HepG2 (cell line): ENCODE measurements at regions not wholly inside any gene's neighbourhood (a gene's known extent, or its start where the extent isn't known, plus 50 kb on each side); places are given as distances from the start of the nearest gene placed in this dataset.

Experiments
- ATAC-seq: fragments of 200-7000 bp; cut with Tn5 transposase; 3 replicates; pipeline ENCODE4 v1.9.1; 2020; ENCODE audit warnings: mild to moderate bottlenecking, moderate library complexity
- BruUV-seq: library from RNA; stranded (reverse); fragments of 400-500 nt; replicated peaks from 2 replicates; lab custom pipeline; 2021; lab: Mats Ljungman, UMichigan
- CTCF ChIA-PET: fragments of 300-600 bp; formaldehyde crosslinking; extraction: SDS; loops from one replicate; lab custom pipeline; 2021; ENCODE audit warnings: low total read pairs, inconsistent platforms, low intra/inter-chr PET ratio; lab: Yijun Ruan, JAX
- POLR2A ChIA-PET: fragments of 350-600 bp; sonication (Branson Sonifier 250); formaldehyde crosslinking; loops from one replicate; lab custom pipeline; 2020; ENCODE audit warnings: antibody characterized with exemption, inconsistent platforms; lab: Yijun Ruan, JAX
- DNase-seq: peaks from one replicate; pipeline ENCODE4 v3.0.0-alpha.2; 2015; ENCODE audit warnings: low spot score
- FAIRE-seq: peaks from 3 replicates; lab custom pipeline; 2011; peaks lifted over from hg19 to GRCh38; lab: Jason Lieb, UNC
- H2AFZ ChIP-seq: one replicate; pipeline ENCODE4 v1.6.1; 2011; ENCODE audit warnings: low read length, inconsistent platforms
- H3K27ac ChIP-seq: fragments of 300-600 bp; 3 replicates; pipeline ENCODE4 v1.8.0; 2011; ENCODE audit warnings: mixed run types, mild to moderate bottlenecking, mixed read lengths, low read length, inconsistent platforms; ENCODE audit not compliant: insufficient read depth; ENCODE audit errors: extremely low read length
- H3K27me3 ChIP-seq, 2 experiments: fragments of 200-600 bp in 1 of 2; 2 replicates in 1 of 2; 3 replicates in 1 of 2; pipeline versions ENCODE4 v1.6.0 to v1.8.0; 2011; ENCODE audit warnings: low read length in 2 of 2, mild to moderate bottlenecking in 2 of 2, moderate library complexity in 2 of 2, inconsistent platforms in 1 of 2; ENCODE audit not compliant: insufficient read depth in 2 of 2, control insufficient read depth in 1 of 2
- H3K36me3 ChIP-seq, 2 experiments: fragments of 200-600 bp in 1 of 2; replicated peaks in 1 of 2; 2 replicates in 1 of 2; 3 replicates in 1 of 2; pipeline versions ENCODE4 v1.5.1 to v1.8.0; 2011; ENCODE audit warnings: low read length in 2 of 2, inconsistent platforms in 1 of 2; ENCODE audit not compliant: insufficient read depth in 2 of 2, control insufficient read depth in 1 of 2
- H3K4me1 ChIP-seq: 2 replicates; pipeline ENCODE4 v1.5.1; 2012; ENCODE audit warnings: low read length, inconsistent platforms; ENCODE audit not compliant: insufficient read depth
- H3K4me2 ChIP-seq: 2 replicates; pipeline ENCODE4 v1.6.0; 2011; ENCODE audit warnings: low read depth, low read length, inconsistent platforms
- H3K4me3 ChIP-seq, 3 experiments: fragments of 200-600 bp in 1 of 3; sonication (generic), shearing (Covaris generic) in 1 of 3; replicated peaks in 1 of 3; 2 replicates each; pipeline ENCODE4 v1.5.1; 2011 to 2016; ENCODE audit warnings: low read length in 3 of 3, inconsistent platforms in 2 of 3, low read depth in 2 of 3, mild to moderate bottlenecking in 2 of 3, control low read depth in 1 of 3, mixed read lengths in 1 of 3; ENCODE audit not compliant: insufficient read depth in 1 of 3
- H3K79me2 ChIP-seq: one replicate; pipeline ENCODE4 v1.6.1; 2011; ENCODE audit warnings: low read length, inconsistent platforms; ENCODE audit not compliant: insufficient read depth
- H3K9ac ChIP-seq: 2 replicates; pipeline ENCODE4 v1.6.0; 2011; ENCODE audit warnings: mild to moderate bottlenecking, low read depth, low read length, inconsistent platforms; ENCODE audit not compliant: insufficient read depth
- H3K9me3 ChIP-seq: 2 replicates; pipeline ENCODE4 v1.5.1; 2012; ENCODE audit warnings: mild to moderate bottlenecking, low read length
- H4K20me1 ChIP-seq: 2 replicates; pipeline ENCODE4 v1.6.0; 2011; ENCODE audit warnings: inconsistent platforms, mild to moderate bottlenecking, low read length, moderate library complexity; ENCODE audit not compliant: insufficient read depth
- BRD4 ChIP-seq: sonication (generic); formaldehyde crosslinking; IDR thresholded peaks from 2 replicates; pipeline ENCODE4 v1.4.0; 2020; ENCODE audit warnings: missing genetic modification reagents
- CEBPB ChIP-seq: IDR thresholded peaks from 2 replicates; pipeline ENCODE4 v1.6.1; 2011; ENCODE audit warnings: low read depth, low read length, improper control_type of control experiment, borderline replicate concordance
- JARID2 ChIP-seq: sonication (generic); formaldehyde crosslinking; IDR thresholded peaks from 2 replicates; pipeline ENCODE4 v1.8.1; 2023; ENCODE audit warnings: missing genetic modification reagents, inconsistent platforms; ENCODE audit not compliant: insufficient replicate concordance
- KLF11 ChIP-seq: IDR thresholded peaks from 2 replicates; pipeline ENCODE4 v1.6.1; 2016; ENCODE audit warnings: missing compliant biosample characterization
- MTA1 ChIP-seq: sonication (generic); formaldehyde crosslinking; IDR thresholded peaks from 2 replicates; pipeline ENCODE4 v1.4.0; 2020; ENCODE audit warnings: missing genetic modification reagents, mild to moderate bottlenecking, borderline replicate concordance
- NFYB ChIP-seq: sonication (generic); formaldehyde crosslinking; IDR thresholded peaks from 2 replicates; pipeline ENCODE4 v1.4.0; 2020; ENCODE audit warnings: missing genetic modification reagents
- PBX2 ChIP-seq: IDR thresholded peaks from 2 replicates; pipeline ENCODE4 v1.6.1; 2016; ENCODE audit warnings: control low read depth
- RBM22 ChIP-seq: fragments of 200-400 bp; formaldehyde crosslinking; optimal IDR thresholded peaks from 2 replicates; pipeline ENCODE3; 2017; ENCODE audit warnings: mild to moderate bottlenecking, low read length, moderate library complexity
- RFXANK ChIP-seq: IDR thresholded peaks from 2 replicates; pipeline ENCODE4 v1.6.1; 2016
- THYN1 ChIP-seq: sonication (generic); formaldehyde crosslinking; IDR thresholded peaks from 2 replicates; pipeline ENCODE4 v1.8.1; 2023; ENCODE audit warnings: low read depth, mild to moderate bottlenecking, moderate library complexity, missing genetic modification reagents, borderline replicate concordance
- ZFP62 ChIP-seq: sonication (generic); formaldehyde crosslinking; IDR thresholded peaks from 2 replicates; pipeline ENCODE4 v1.4.0; 2020; ENCODE audit warnings: missing genetic modification reagents
- ZFYVE20 ChIP-seq: sonication (generic); formaldehyde crosslinking; IDR thresholded peaks from 2 replicates; pipeline ENCODE4 v1.8.0; 2023; ENCODE audit warnings: low read depth, mild to moderate bottlenecking, moderate library complexity, missing genetic modification reagents, borderline replicate concordance
- ZMYM2 ChIP-seq: sonication (generic); formaldehyde crosslinking; IDR thresholded peaks from 2 replicates; pipeline ENCODE4 v1.8.0; 2022; ENCODE audit warnings: mild to moderate bottlenecking, missing genetic modification reagents
- ZNF143 ChIP-seq: sonication (generic); formaldehyde crosslinking; IDR thresholded peaks from 2 replicates; pipeline ENCODE4 v1.4.0; 2020; ENCODE audit warnings: missing genetic modification reagents
- ZNF773 ChIP-seq: sonication (generic); formaldehyde crosslinking; IDR thresholded peaks from 2 replicates; pipeline ENCODE4 v1.4.0; 2020; ENCODE audit warnings: missing genetic modification reagents, borderline replicate concordance
- WGBS: methylation state at CpG from one replicate; pipeline ENCODE4 v1.1.6; 2017; ENCODE audit warnings: low lambda C conversion rate; 5-methylcytosine and 5-hydroxymethylcytosine counted together
- in situ Hi-C: cut with HindIII; loops from 2 replicates; pipeline ENCODE4 v1.10.0; 2017; ENCODE audit warnings: low pct_unique_long_range_greater_than_20kb; ENCODE audit not compliant: extremely low pct_ligation_motif_present
- intact Hi-C: fragments of 100-400 bp; cut with micrococcal nuclease; formaldehyde crosslinking; loops from one replicate; pipeline ENCODE4 v1.10.0; 2022; ENCODE audit not compliant: unreplicated experiment
- TF ChIP-seq, protein P1 (sequence below): sonication (generic); formaldehyde crosslinking; IDR thresholded peaks from 2 replicates; pipeline ENCODE4 v1.4.0; 2020; ENCODE audit warnings: missing genetic modification reagents

GRCh38 chr12:124726596-124727263 lies 136.9 kb downstream of the SCARB1 start:
- H3K9ac ChIP-seq: no peak overlapping the region
- no peaks in the 10 kb centered on the region for H3K36me3 ChIP-seq
- in situ Hi-C loops: no loop called here
- H4K20me1 ChIP-seq: no peaks in the 10 kb centered on the region
- 48% methylated on average over 8 of the region's 8 CpGs for WGBS
- no peaks in the 10 kb centered on the region for H3K79me2 ChIP-seq
- H3K27me3 ChIP-seq: peaks cover 0 to 11% of the 10 kb centered on the region in 2 experiments; a peak in 3 of 5 replicates
- CTCF ChIA-PET: no interaction called here
- FAIRE-seq (no peak), ATAC-seq (no peak), DNase-seq (no peak)
- H3K4me1 ChIP-seq: peaks cover 36% of the 10 kb centered on the region
- BruUV-seq: no TSS peak
- POLR2A ChIA-PET: no interaction called here
- intact Hi-C loops: no loop called here
- TF ChIP-seq JARID2 (CRISPR knock-in tag) (no peak), RBM22 (no peak), ZMYM2 (CRISPR knock-in tag) (no peak), ZNF143 (CRISPR knock-in tag) (0 out of 2 replicates have a peak, but pooled peaks have one; percentile 22), NFYB (CRISPR knock-in tag) (no peak), MTA1 (CRISPR knock-in tag) (no peak), ZFYVE20 (CRISPR knock-in tag) (no peak), THYN1 (CRISPR knock-in tag) (no peak), CEBPB (0 out of 2 replicates have a peak, but pooled peaks have one; percentile 1), RFXANK (CRISPR knock-in tag) (no peak), ZFP62 (CRISPR knock-in tag) (no peak), KLF11 (CRISPR knock-in tag) (no peak), PBX2 (no peak), ZNF773 (CRISPR knock-in tag) (no peak), BRD4 (CRISPR knock-in tag) (no peak)
- TF ChIP-seq, protein P1, sequence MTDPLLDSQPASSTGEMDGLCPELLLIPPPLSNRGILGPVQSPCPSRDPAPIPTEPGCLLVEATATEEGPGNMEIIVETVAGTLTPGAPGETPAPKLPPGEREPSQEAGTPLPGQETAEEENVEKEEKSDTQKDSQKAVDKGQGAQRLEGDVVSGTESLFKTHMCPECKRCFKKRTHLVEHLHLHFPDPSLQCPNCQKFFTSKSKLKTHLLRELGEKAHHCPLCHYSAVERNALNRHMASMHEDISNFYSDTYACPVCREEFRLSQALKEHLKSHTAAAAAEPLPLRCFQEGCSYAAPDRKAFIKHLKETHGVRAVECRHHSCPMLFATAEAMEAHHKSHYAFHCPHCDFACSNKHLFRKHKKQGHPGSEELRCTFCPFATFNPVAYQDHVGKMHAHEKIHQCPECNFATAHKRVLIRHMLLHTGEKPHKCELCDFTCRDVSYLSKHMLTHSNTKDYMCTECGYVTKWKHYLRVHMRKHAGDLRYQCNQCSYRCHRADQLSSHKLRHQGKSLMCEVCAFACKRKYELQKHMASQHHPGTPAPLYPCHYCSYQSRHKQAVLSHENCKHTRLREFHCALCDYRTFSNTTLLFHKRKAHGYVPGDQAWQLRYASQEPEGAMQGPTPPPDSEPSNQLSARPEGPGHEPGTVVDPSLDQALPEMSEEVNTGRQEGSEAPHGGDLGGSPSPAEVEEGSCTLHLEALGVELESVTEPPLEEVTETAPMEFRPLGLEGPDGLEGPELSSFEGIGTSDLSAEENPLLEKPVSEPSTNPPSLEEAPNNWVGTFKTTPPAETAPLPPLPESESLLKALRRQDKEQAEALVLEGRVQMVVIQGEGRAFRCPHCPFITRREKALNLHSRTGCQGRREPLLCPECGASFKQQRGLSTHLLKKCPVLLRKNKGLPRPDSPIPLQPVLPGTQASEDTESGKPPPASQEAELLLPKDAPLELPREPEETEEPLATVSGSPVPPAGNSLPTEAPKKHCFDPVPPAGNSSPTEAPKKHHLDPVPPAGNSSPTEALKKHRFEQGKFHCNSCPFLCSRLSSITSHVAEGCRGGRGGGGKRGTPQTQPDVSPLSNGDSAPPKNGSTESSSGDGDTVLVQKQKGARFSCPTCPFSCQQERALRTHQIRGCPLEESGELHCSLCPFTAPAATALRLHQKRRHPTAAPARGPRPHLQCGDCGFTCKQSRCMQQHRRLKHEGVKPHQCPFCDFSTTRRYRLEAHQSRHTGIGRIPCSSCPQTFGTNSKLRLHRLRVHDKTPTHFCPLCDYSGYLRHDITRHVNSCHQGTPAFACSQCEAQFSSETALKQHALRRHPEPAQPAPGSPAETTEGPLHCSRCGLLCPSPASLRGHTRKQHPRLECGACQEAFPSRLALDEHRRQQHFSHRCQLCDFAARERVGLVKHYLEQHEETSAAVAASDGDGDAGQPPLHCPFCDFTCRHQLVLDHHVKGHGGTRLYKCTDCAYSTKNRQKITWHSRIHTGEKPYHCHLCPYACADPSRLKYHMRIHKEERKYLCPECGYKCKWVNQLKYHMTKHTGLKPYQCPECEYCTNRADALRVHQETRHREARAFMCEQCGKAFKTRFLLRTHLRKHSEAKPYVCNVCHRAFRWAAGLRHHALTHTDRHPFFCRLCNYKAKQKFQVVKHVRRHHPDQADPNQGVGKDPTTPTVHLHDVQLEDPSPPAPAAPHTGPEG (CRISPR knock-in tag): no peak
- peak overlapping the region in 1 of 3 experiments; percentile 34; a peak in 2 of 6 replicates for H3K4me3 ChIP-seq
- H3K27ac ChIP-seq: no peak overlapping the region
- H3K4me2 ChIP-seq: peak overlapping the region; percentile 53
- H2AFZ ChIP-seq: no peak overlapping the region
- H3K9me3 ChIP-seq: no peaks in the 10 kb centered on the region
